Keratinocyte (primary cell): ENCODE measurements at regions not wholly inside any gene's neighbourhood (a gene's known extent, or its start where the extent isn't known, plus 50 kb on each side); places are given as distances from the start of the nearest gene placed in this dataset.

Source experiments
- EZH2 ChIP-seq: IDR thresholded peaks from one replicate; pipeline ENCODE4 v1.6.1; 2012; ENCODE audit warnings: inconsistent platforms, mild to moderate bottlenecking, low read length, moderate library complexity
- TF ChIP-seq, protein P1 (sequence below), 3 experiments: IDR thresholded peaks in 1 of 3; conservative IDR thresholded peaks in 1 of 3; optimal IDR thresholded peaks in 1 of 3; 2 replicates in 2 of 3; 3 replicates in 1 of 3; pipeline versions ENCODE3 to v1.5.1; 2011; ENCODE audit warnings: low read length in 3 of 3, mild to moderate bottlenecking in 3 of 3, moderate library complexity in 2 of 3, control low read depth in 1 of 3, inconsistent platforms in 1 of 3; ENCODE audit not compliant: insufficient read depth in 2 of 3; ENCODE audit errors: extremely low read depth in 1 of 3

GRCh38 chr5:2542821-2543220, 208.7 kb downstream of the IRX2 start:
- no peak for TF ChIP-seq EZH2
- TF ChIP-seq, protein P1, sequence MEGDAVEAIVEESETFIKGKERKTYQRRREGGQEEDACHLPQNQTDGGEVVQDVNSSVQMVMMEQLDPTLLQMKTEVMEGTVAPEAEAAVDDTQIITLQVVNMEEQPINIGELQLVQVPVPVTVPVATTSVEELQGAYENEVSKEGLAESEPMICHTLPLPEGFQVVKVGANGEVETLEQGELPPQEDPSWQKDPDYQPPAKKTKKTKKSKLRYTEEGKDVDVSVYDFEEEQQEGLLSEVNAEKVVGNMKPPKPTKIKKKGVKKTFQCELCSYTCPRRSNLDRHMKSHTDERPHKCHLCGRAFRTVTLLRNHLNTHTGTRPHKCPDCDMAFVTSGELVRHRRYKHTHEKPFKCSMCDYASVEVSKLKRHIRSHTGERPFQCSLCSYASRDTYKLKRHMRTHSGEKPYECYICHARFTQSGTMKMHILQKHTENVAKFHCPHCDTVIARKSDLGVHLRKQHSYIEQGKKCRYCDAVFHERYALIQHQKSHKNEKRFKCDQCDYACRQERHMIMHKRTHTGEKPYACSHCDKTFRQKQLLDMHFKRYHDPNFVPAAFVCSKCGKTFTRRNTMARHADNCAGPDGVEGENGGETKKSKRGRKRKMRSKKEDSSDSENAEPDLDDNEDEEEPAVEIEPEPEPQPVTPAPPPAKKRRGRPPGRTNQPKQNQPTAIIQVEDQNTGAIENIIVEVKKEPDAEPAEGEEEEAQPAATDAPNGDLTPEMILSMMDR (optimal IDR thresholded peaks at IDR 0.05 in 1 of 3, IDR thresholded peaks at IDR 0.05 in 1 of 3, conservative IDR thresholded peaks at IDR 0.05 in 1 of 3; ENCODE audit: extremely low read depth in 1 of 3, insufficient read depth in 2 of 3, low read length in 3 of 3): no peak
